ENCODE measurements at regions not wholly inside any gene's neighbourhood (a gene's known extent, or its start where the extent isn't known, plus 50 kb on each side); places are given as distances from the start of the nearest gene placed in this dataset.

- H3K9me2 ChIP-seq (ENCODE audit: low read depth, low read length) = no peaks in the 10 kb centered on the region
- H4K20me1 ChIP-seq (ENCODE audit: insufficient read depth, low read length) = no peaks in the 10 kb centered on the region
- H3F3A ChIP-seq (ENCODE audit: insufficient read depth, low read length) = no peaks in the 10 kb centered on the region
- H3K9me3 ChIP-seq (ENCODE audit: low read length) = no peaks in the 10 kb centered on the region
- no peak overlapping the region for H3K9ac ChIP-seq (ENCODE audit: low read length)
- no peak for TF ChIP-seq CTCF (IDR thresholded peaks at IDR 0.05; ENCODE audit: low read length)
- H3K4me2 ChIP-seq (ENCODE audit: low read length) = no peak overlapping the region
- no peak overlapping the region for H3K27ac ChIP-seq (ENCODE audit: low read depth, low read length, poor library complexity, severe bottlenecking)
- H3K4me1 ChIP-seq (ENCODE audit: insufficient read depth, low read length, severe bottlenecking) = no peaks in the 10 kb centered on the region
- no peak overlapping the region for H2AFZ ChIP-seq (ENCODE audit: low read length)
- H3K4me3 ChIP-seq (ENCODE audit: low read depth, low read length, poor library complexity, severe bottlenecking) = no peak overlapping the region
- no peaks in the 10 kb centered on the region for H3K36me3 ChIP-seq (ENCODE audit: insufficient read depth, low read length)
- H3K27me3 ChIP-seq (ENCODE audit: insufficient read depth, low read length) = no peaks in the 10 kb centered on the region
- H3K79me2 ChIP-seq (ENCODE audit: insufficient read depth, low read length) = no peaks in the 10 kb centered on the region
These were observed 219.3 kb upstream of the SH3BP4 start for GRCh38 chr2:234732404-234733092.

GRCh38 chr2:234731236-234731635 is 220.6 kb upstream of the SH3BP4 start:
- no peak overlapping the region for H3K4me2 ChIP-seq (ENCODE audit: low read length)
- no peaks in the 10 kb centered on the region for H3K79me2 ChIP-seq (ENCODE audit: insufficient read depth, low read length)
- no peaks in the 10 kb centered on the region for H4K20me1 ChIP-seq (ENCODE audit: insufficient read depth, low read length)
- H2AFZ ChIP-seq (ENCODE audit: low read length) = no peak overlapping the region
- H3K36me3 ChIP-seq (ENCODE audit: insufficient read depth, low read length) = no peaks in the 10 kb centered on the region
- no peaks in the 10 kb centered on the region for H3K4me1 ChIP-seq (ENCODE audit: insufficient read depth, low read length, severe bottlenecking)
- TF ChIP-seq EZH2 (IDR thresholded peaks at IDR 0.05; ENCODE audit: borderline replicate concordance, low read length) = no peak
- TF ChIP-seq CTCF (IDR thresholded peaks at IDR 0.05; ENCODE audit: low read length) = no peak
- H3K4me3 ChIP-seq (ENCODE audit: low read depth, low read length, poor library complexity, severe bottlenecking) = no peak overlapping the region
- no peaks in the 10 kb centered on the region for H3K9me2 ChIP-seq (ENCODE audit: low read depth, low read length)
- H3K9ac ChIP-seq (ENCODE audit: low read length) = no peak overlapping the region
- H3F3A ChIP-seq (ENCODE audit: insufficient read depth, low read length) = no peaks in the 10 kb centered on the region
- no peaks in the 10 kb centered on the region for H3K27me3 ChIP-seq (ENCODE audit: insufficient read depth, low read length)
- no peaks in the 10 kb centered on the region for H3K9me3 ChIP-seq (ENCODE audit: low read length)
- H3K27ac ChIP-seq (ENCODE audit: low read depth, low read length, poor library complexity, severe bottlenecking) = no peak overlapping the region

GRCh38 chr2:234730066-234730640 is 221.7 kb upstream of the SH3BP4 start:
- Histone ChIP-seq H4K20me1 (ENCODE audit: insufficient read depth, low read length) (no peaks in the 10 kb centered on the region), H3K79me2 (ENCODE audit: insufficient read depth, low read length) (no peaks in the 10 kb centered on the region), H3K27me3 (ENCODE audit: insufficient read depth, low read length) (no peaks in the 10 kb centered on the region), H3K36me3 (ENCODE audit: insufficient read depth, low read length) (no peaks in the 10 kb centered on the region), H3K4me2 (ENCODE audit: low read length) (no peak overlapping the region), H3K4me3 (ENCODE audit: low read depth, low read length, poor library complexity, severe bottlenecking) (no peak overlapping the region), H3K9ac (ENCODE audit: low read length) (no peak overlapping the region), H3K4me1 (ENCODE audit: insufficient read depth, low read length, severe bottlenecking) (no peaks in the 10 kb centered on the region), H3K27ac (ENCODE audit: low read depth, low read length, poor library complexity, severe bottlenecking) (no peak overlapping the region), H3K9me3 (ENCODE audit: low read length) (no peaks in the 10 kb centered on the region), H3K9me2 (ENCODE audit: low read depth, low read length) (no peaks in the 10 kb centered on the region), H3F3A (ENCODE audit: insufficient read depth, low read length) (no peaks in the 10 kb centered on the region), H2AFZ (ENCODE audit: low read length) (no peak overlapping the region)
- TF ChIP-seq EZH2 (IDR thresholded peaks at IDR 0.05; ENCODE audit: borderline replicate concordance, low read length) = no peak
- no peak for TF ChIP-seq CTCF (IDR thresholded peaks at IDR 0.05; ENCODE audit: low read length)

Measured in OCI-LY1 (cell line).